ENCODE measurements at regions not wholly inside any gene's neighbourhood (a gene's known extent, or its start where the extent isn't known, plus 50 kb on each side); places are given as distances from the start of the nearest gene placed in this dataset.

DNA sequence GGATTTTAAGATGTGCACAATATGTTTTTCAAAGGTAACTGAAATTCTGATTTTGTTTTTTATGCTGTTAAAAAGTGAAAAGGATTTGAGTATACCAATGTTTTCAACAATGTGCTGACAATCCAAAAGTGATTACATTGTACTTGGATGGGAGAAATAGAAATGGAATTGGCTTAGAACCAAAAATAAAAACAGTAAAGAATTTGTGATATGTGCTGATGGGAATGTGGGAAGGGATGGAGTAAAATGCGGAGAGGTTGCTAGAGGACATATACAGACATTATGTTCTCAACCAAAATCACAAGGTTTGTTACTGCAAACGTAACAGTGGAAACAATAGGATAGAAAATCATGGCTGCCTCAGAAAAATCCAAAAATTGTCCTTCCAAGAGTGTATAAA is 279.3 kb upstream of the TENM4 start:
- DNase-seq (ENCODE audit: low read depth, low spot score) (no peak), ATAC-seq (no peak)
- intact Hi-C loops (cut with micrococcal nuclease; ENCODE audit: unreplicated experiment) (no loop called here), in situ Hi-C loops (cut with HindIII; ENCODE audit: low pct_unique_long_range_greater_than_20kb, low sequenced_read_pairs) (no loop called here)
- ChIA-PET CTCF (no interaction called here), POLR2A (no interaction called here)
- Histone ChIP-seq H3K4me3 (ENCODE audit: low read depth in 2 of 2, low read length in 2 of 2) (no peak overlapping the region), H3K9me3 (ENCODE audit: control insufficient read depth, insufficient read depth, low read depth, low read length) (no peaks in the 10 kb centered on the region), H3K36me3 (ENCODE audit: control insufficient read depth, insufficient read depth, low read length) (no peaks in the 10 kb centered on the region), H3K27ac (ENCODE audit: low read length) (no peak overlapping the region), H3K27me3 (ENCODE audit: control insufficient read depth, insufficient read depth, low read length) (no peaks in the 10 kb centered on the region), H3K4me1 (ENCODE audit: control insufficient read depth, insufficient read depth, low read length) (no peaks in the 10 kb centered on the region)
- TF ChIP-seq, protein P1, sequence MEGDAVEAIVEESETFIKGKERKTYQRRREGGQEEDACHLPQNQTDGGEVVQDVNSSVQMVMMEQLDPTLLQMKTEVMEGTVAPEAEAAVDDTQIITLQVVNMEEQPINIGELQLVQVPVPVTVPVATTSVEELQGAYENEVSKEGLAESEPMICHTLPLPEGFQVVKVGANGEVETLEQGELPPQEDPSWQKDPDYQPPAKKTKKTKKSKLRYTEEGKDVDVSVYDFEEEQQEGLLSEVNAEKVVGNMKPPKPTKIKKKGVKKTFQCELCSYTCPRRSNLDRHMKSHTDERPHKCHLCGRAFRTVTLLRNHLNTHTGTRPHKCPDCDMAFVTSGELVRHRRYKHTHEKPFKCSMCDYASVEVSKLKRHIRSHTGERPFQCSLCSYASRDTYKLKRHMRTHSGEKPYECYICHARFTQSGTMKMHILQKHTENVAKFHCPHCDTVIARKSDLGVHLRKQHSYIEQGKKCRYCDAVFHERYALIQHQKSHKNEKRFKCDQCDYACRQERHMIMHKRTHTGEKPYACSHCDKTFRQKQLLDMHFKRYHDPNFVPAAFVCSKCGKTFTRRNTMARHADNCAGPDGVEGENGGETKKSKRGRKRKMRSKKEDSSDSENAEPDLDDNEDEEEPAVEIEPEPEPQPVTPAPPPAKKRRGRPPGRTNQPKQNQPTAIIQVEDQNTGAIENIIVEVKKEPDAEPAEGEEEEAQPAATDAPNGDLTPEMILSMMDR (IDR thresholded peaks at IDR 0.05): no peak
- TF ChIP-seq POLR2AphosphoS5 (IDR thresholded peaks at IDR 0.05; ENCODE audit: low read depth, low read length): no peak
- no peak for TF ChIP-seq SIN3A (IDR thresholded peaks at IDR 0.05; ENCODE audit: borderline replicate concordance, insufficient read depth, low read depth, low read length)
- TF ChIP-seq, protein P2, sequence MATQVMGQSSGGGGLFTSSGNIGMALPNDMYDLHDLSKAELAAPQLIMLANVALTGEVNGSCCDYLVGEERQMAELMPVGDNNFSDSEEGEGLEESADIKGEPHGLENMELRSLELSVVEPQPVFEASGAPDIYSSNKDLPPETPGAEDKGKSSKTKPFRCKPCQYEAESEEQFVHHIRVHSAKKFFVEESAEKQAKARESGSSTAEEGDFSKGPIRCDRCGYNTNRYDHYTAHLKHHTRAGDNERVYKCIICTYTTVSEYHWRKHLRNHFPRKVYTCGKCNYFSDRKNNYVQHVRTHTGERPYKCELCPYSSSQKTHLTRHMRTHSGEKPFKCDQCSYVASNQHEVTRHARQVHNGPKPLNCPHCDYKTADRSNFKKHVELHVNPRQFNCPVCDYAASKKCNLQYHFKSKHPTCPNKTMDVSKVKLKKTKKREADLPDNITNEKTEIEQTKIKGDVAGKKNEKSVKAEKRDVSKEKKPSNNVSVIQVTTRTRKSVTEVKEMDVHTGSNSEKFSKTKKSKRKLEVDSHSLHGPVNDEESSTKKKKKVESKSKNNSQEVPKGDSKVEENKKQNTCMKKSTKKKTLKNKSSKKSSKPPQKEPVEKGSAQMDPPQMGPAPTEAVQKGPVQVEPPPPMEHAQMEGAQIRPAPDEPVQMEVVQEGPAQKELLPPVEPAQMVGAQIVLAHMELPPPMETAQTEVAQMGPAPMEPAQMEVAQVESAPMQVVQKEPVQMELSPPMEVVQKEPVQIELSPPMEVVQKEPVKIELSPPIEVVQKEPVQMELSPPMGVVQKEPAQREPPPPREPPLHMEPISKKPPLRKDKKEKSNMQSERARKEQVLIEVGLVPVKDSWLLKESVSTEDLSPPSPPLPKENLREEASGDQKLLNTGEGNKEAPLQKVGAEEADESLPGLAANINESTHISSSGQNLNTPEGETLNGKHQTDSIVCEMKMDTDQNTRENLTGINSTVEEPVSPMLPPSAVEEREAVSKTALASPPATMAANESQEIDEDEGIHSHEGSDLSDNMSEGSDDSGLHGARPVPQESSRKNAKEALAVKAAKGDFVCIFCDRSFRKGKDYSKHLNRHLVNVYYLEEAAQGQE (IDR thresholded peaks at IDR 0.05; ENCODE audit: insufficient read depth in 1 of 2, low read depth in 2 of 2, low read length in 1 of 2): no peak
- no peak for TF ChIP-seq TCF7L2 (IDR thresholded peaks at IDR 0.05; ENCODE audit: low read depth, low read length)
- BruUV-seq (replicated peaks): no TSS peak

DNA sequence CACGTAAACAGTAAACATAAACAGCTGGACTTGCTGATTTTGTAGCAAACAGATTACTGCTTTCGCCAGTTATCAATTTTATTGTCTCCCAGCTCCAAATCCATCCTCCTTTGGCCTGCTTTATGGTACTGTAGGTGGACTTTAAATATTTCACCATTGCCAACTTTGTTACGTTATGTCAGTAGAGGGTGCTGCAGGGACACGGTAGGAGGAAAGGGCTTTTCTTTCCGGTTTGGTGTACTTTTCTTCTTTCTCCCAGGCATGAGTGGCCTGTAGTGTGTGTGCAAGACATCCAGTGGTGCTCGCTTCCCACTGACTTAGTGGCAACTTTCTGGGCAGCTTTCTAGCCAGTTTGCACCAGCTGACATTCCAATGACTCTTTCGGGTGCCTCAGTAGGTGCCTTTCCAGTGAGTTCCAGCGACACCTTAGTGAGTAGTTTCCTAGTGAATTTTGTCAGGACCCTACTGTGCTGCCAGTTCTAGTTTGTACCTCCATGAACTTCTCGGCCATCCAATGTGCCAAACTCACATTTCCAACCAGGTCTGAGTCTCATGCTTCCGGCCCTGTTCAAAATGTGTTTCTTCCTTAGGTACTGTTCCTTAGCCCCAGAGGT is 267.6 kb upstream of the TENM4 start:
- BruUV-seq (replicated peaks): no TSS peak
- POLR2A ChIA-PET: no interaction called here
- H3K4me1 ChIP-seq (ENCODE audit: control insufficient read depth, insufficient read depth, low read length): no peaks in the 10 kb centered on the region
- no peak overlapping the region for H3K4me3 ChIP-seq (ENCODE audit: low read depth in 2 of 2, low read length in 2 of 2)
- CTCF ChIA-PET: interaction anchor here (0.6 to 0.9 kb wide), 2 partner anchors 184 to 1788 kb away, joined by 3 read pairs; no protein-coding TSS in a partner anchor
- peak; percentile 35 for DNase-seq (ENCODE audit: low read depth, low spot score)
- TF ChIP-seq, protein P2 (IDR thresholded peaks at IDR 0.05; ENCODE audit: insufficient read depth in 1 of 2, low read depth in 2 of 2, low read length in 1 of 2): no peak
- TF ChIP-seq, protein P1 (IDR thresholded peaks at IDR 0.05): peak; percentile 81
- peak; percentile 84 for ATAC-seq
- in situ Hi-C loops (cut with HindIII; ENCODE audit: low pct_unique_long_range_greater_than_20kb, low sequenced_read_pairs) (no loop called here), intact Hi-C loops (cut with micrococcal nuclease; ENCODE audit: unreplicated experiment) (loop anchor here (5.0 to 10.0 kb wide), 2 partner anchors 1296 to 1529 kb away; no protein-coding TSS in a partner anchor)
- H3K9me3 ChIP-seq (ENCODE audit: control insufficient read depth, insufficient read depth, low read depth, low read length): no peaks in the 10 kb centered on the region
- H3K36me3 ChIP-seq (ENCODE audit: control insufficient read depth, insufficient read depth, low read length): no peaks in the 10 kb centered on the region
- H3K27me3 ChIP-seq (ENCODE audit: control insufficient read depth, insufficient read depth, low read length): no peaks in the 10 kb centered on the region
- H3K27ac ChIP-seq (ENCODE audit: low read length): no peak overlapping the region

All from Panc1 (cell line).